Hypothalamus (tissue), 51 donors: ENCODE measurements at regions not wholly inside any gene's neighbourhood (a gene's known extent, or its start where the extent isn't known, plus 50 kb on each side); places are given as distances from the start of the nearest gene placed in this dataset.

Experiments used
- DNase-seq, 51 donors: peaks; one replicate each; lab custom pipeline; 2025; lab: John Stamatoyannopoulos, UW

- no peak for DNase-seq
Observed at GRCh38 chr1:79791488-79792218, 785.1 kb upstream of the ADGRL4 start.

DNA sequence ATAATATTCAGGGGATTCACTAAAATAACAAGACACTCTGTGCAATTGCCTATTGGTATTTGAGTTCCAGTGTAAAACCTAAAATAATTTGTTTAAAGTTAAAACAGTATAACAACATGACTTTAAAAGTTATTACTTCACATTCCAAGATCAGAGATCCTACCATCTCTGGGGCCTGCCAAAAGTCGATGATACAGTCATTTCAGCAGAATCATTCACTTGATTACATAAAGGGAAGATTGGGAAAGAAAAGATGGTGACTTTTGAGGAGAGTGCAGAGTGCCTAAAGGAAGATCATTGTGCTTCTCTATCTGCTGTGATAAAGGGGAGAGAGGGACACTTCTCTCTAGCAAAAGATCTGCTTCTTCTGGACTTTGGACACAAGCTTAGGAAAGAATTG is 784.4 kb upstream of the ADGRL4 start:
- DNase-seq, result no peak

DNA sequence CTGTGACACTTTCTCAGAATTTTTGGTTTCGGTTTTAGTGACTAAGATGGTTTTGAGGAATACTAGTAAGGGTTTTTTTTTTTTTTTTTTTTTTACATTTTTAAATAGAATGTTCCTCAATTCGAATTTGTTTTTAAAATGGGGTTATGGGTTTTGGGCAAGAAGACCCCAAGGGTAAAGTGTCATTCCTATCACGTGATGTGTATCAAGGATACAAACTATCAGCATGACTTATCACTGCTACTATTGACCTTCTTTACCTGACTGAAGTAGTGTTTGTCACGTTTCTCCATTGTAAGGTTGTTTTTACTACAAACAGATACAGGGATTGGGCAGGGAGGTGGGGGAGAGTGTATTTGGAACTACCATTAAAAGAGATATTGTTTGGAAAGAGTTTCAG is 781.1 kb upstream of the ADGRL4 start:
- DNase-seq, result no peak

GRCh38 chr1:79785964-79786363 is 779.4 kb upstream of the ADGRL4 start:
- no peak for DNase-seq

- DNase-seq, result no peak
Observed at GRCh38 chr1:79785561-79785960, 779.0 kb upstream of the ADGRL4 start.

- DNase-seq, result no peak
Observed at GRCh38 chr1:79781261-79781660, 774.7 kb upstream of the ADGRL4 start.

DNA sequence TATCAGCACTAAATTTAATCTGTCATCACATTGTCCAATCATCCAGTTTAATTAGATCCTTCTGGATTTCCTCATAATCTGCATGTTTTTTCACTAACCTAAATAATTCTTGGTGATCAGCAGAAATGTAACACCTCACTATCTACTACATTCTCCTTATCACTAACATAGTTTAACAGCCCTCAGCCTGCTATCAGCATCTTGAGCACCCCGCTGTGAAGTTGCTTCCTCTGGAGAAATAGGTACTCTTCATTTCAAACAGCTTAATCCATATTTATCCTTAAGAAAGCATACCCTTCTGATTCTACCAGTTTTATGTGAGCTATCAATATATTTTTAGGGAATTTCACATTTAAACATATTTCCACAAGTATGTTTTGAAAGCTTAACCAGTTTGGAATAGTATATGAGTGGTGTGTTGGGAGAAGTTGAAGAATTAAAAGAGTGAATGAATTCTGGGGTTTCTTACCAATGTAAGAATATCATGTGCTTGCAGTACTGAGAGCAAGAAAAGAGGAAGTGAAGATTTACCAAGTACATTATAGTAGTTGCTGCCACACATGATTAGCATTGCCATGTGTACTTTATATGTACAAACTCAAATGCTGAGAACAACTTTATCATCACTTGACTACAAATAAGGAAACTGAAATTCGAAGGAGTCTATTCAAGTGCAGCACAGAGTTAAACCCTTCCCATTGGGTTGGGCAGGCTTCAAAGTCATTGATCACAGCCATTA is 771.1 kb upstream of the ADGRL4 start:
- no peak for DNase-seq

GRCh38 chr1:79775402-79775801 is 768.9 kb upstream of the ADGRL4 start:
- no peak for DNase-seq

- DNase-seq, result no peak
Observed at GRCh38 chr1:79773385-79773784, 766.9 kb upstream of the ADGRL4 start.

DNA sequence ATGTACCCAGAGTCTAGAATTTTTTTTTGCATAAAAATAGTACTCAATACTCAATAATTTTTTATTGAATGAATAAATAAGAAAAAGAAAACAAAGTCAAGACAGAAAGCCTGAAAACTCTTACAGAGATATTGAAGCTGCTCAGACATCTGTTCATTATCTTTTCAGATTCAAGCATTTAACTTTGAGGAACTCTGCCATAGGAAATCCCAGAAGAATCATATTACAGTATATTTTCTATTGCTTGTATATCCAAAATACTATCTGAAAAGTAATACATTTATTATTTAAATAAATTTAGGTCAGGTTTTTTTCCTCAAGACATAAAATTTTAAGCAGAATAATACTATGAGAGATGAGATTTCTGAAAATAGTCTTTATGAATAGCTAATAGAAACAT is 755.9 kb upstream of the ADGRL4 start:
- no peak for DNase-seq

DNA sequence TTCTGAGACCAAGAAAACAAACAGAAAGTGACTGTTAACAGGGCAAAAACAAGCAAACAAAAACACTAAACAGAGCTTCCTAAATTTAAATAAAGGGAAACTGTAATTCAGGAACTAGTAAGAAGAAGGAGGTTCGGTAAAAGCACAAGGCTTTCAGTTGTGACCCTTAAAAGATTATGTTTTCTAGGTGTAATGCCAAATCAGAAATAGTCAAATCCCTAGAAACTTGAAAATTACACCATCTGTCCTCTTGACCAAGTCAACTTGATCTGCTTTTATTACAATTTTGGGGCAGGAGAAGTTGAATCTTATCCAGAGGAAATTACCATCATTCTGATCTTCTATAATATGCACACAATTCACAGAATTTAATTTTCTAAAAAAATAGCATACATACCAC is 754.0 kb upstream of the ADGRL4 start:
- DNase-seq, result no peak

GRCh38 chr1:79749607-79750006 is 743.1 kb upstream of the ADGRL4 start:
- DNase-seq, result no peak

DNA sequence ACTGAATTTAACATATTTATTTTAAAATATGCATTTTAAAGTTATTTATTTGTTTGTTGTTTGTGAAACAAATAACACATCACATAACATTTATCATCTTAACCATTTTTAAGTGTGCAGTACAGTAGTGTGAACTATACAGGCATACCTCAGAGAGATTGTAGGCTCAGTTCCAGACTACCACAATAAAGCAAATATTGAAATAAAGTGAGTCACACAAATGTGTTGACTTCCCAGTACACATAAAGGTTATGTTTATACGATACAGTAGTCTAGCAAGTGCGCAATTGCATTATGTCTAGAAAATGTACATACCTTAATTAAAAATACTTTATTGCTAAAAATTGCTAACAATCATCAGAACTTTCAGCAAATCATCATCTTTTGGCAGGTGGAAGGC is 739.4 kb upstream of the ADGRL4 start:
- DNase-seq, result no peak

DNA sequence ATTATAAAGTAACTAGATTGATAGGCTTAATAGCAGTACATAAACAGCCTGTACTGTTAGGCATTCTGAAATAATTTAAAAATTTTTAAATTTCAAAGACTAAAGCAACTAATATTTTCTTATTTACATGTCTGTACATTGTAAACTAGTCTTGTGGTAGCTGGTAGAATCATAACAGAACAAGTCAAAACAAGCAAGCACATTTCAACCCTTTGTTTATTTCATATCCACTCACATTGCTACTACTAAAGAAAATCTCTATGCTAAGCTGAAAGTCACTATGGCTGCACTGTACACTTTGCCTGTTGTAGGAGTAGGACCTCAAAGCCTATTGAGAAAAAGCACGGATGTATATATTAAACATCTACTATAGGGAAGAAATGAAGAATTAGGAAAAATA is 738.2 kb upstream of the ADGRL4 start:
- no peak for DNase-seq

DNA sequence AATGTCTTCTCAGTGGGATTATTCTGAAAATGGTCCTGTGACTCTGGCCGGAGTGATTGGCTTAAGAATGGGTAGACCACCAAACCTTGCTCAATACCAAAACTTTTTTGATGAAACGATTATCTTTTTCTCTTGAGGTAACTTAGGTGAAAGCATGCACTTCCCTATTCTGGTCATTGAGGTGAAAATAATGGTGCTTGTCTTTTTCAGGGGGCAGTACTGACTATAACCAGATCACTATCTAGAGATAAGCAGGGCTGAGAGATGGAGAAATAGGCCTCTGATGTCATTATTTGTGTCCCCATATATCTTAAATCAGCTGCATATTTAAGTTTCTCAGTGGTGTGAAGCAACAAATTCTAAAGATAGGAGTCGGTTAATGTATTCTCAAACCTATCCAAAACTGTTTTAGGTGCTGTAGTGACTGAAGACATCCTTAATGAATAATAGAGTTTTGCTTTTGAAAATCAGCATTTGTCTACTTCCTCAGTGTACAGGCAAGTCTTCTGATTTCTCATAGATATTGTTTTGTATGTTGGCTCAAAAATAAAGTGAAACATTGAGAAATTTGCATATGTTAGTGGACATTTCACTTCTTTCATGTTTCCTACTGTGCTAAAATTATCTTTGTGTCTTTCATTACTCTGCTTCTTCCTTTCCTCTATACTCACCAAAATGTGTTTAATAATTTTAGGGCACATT is 735.3 kb upstream of the ADGRL4 start:
- no peak for DNase-seq

DNA sequence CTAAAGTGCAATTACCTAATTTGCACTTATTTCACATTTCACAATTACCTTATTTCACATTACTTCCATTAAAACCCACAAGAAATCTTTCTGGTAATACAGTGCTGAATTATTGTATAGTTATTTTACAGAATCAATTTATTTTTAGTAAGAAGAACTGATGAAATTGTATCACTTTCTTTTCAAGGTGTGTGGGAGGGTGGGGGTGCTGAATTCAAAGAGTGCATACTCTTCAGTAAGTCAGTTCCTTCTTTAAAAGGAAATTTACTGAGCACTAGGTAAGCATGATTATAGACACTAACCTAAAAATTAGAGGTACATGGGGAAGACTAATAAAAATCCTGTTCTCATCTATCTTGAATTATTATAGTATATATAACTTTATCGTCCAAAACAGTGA is 731.6 kb upstream of the ADGRL4 start:
- DNase-seq, result no peak

DNA sequence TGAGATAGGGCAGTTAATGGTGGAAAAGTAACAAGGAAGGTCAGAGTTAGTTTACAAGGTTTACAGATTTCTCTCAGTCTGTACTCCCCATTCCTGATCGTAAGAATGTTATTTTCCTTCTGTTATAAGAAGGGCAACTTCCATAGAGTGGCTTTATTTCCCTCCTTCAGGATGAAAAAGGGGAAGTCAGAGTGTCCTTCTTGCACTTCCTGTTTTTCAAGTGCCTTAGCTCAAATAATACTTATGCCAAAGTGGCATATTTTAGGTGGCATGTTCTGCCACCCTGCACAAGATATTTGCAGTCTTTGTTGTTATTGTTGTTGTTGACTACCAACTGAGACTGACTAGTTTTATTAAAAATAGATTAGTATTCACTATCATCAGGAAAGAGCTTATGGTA is 730.7 kb upstream of the ADGRL4 start:
- DNase-seq, result no peak

GRCh38 chr1:79732950-79733349 is 726.4 kb upstream of the ADGRL4 start:
- no peak for DNase-seq

- DNase-seq, result no peak
Observed at GRCh38 chr1:79726911-79727310, 720.4 kb upstream of the ADGRL4 start.

DNA sequence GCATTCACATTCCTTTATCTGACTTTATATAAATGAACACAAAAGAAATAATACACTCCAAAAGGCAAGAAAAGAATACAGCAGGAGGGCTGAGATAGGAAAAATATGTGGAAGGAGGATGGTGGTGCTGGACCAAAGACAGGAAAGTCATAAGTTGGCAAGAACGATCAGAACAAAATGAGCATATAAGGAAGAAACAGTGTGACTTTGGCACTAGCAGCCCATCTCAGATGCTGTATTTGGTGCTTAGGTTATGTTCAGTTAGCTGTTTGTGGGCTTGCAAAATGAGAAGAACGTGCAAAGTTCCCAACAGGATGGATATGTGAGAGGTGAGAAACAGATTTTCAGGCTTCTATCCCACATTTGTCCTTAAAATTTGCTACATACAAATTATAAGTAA is 719.8 kb upstream of the ADGRL4 start:
- DNase-seq, result no peak

DNA sequence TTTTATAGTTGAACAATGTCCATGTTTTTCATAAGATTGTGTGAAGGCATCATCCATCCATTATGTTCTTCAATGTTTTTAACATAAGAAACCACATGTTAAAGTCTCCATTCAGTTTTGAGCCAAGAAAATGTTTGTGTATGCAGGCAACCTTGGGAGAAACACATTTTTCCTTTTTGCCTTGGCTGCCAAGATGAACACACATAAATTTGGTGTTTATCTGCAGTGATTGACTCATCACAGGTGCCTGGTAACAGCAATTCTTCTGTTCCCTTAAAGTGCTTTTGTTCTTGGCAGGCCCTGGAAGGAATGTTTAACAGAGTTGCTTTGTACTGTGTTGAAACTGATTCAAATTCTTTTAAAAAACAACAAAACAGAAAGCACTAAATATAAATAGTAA is 709.9 kb upstream of the ADGRL4 start:
- no peak for DNase-seq

- no peak for DNase-seq
Observed at GRCh38 chr1:79714664-79715063, 708.1 kb upstream of the ADGRL4 start.
